Calu3 (cell line): ENCODE measurements at regions not wholly inside any gene's neighbourhood (a gene's known extent, or its start where the extent isn't known, plus 50 kb on each side); places are given as distances from the start of the nearest gene placed in this dataset.
"Not testable (repeated sequence)": the region's sequence is repeated elsewhere in the genome, so short reads cannot be mapped to it uniquely, and the experiment has no call there.

ENCODE experiments used
- BruUV-seq: library from RNA; stranded (reverse); fragments of 400-500 nt; replicated peaks from 2 replicates; lab custom pipeline; 2021; lab: Mats Ljungman, UMichigan
- CTCF ChIA-PET: fragments of 300-600 bp; sonication (Branson Sonifier 250); formaldehyde crosslinking; loops from one replicate; lab custom pipeline; 2022; ENCODE audit warnings: antibody characterized with exemption; lab: Charles Lee
- DNase-seq: peaks from one replicate; pipeline ENCODE4 v3.0.0; 2022
- H3K27ac Mint-ChIP-seq: one replicate; pipeline ENCODE4 v1.8.0; 2022; ENCODE audit warnings: mixed read lengths; ENCODE audit not compliant: unreplicated experiment
- H3K27me3 Mint-ChIP-seq: one replicate; pipeline ENCODE4 v1.8.0; 2022; ENCODE audit warnings: mixed read lengths; ENCODE audit not compliant: unreplicated experiment
- H3K36me3 Mint-ChIP-seq: one replicate; pipeline ENCODE4 v1.8.0; 2022; ENCODE audit warnings: mild to moderate bottlenecking, moderate library complexity, mixed read lengths; ENCODE audit not compliant: insufficient read depth, unreplicated experiment
- H3K4me1 Mint-ChIP-seq: one replicate; pipeline ENCODE4 v1.8.0; 2022; ENCODE audit warnings: mild to moderate bottlenecking, low read depth, mixed read lengths; ENCODE audit not compliant: unreplicated experiment
- H3K4me3 Mint-ChIP-seq: one replicate; pipeline ENCODE4 v1.8.0; 2022; ENCODE audit warnings: mild to moderate bottlenecking, low read depth, moderate library complexity, mixed read lengths; ENCODE audit not compliant: unreplicated experiment
- H3K9me3 Mint-ChIP-seq: one replicate; pipeline ENCODE4 v1.8.0; 2022; ENCODE audit warnings: low read depth, mixed read lengths; ENCODE audit not compliant: unreplicated experiment
- CTCF ChIP-seq: fragments of 200-600 bp; IDR thresholded peaks from one replicate; pipeline ENCODE4 v1.8.0; 2022; ENCODE audit warnings: antibody characterized with exemption; ENCODE audit not compliant: unreplicated experiment
- intact Hi-C: fragments of 100-400 bp; cut with micrococcal nuclease; formaldehyde crosslinking; loops from one replicate; pipeline ENCODE4 v1.10.0; 2022; ENCODE audit not compliant: unreplicated experiment

GRCh38 chr12:111260732-111261131 lies 108.2 kb downstream of the PHETA1 start:
- no peak for TF ChIP-seq CTCF
- H3K36me3 Mint-ChIP-seq, result no peaks in the 10 kb centered on the region
- no peaks in the 10 kb centered on the region for H3K9me3 Mint-ChIP-seq
- H3K27ac Mint-ChIP-seq, result no peak overlapping the region
- CTCF ChIA-PET, result no interaction called here
- BruUV-seq, result no TSS peak
- peaks cover 76% of the 10 kb centered on the region for H3K27me3 Mint-ChIP-seq
- intact Hi-C loops, result no loop called here
- no peak overlapping the region for H3K4me3 Mint-ChIP-seq
- no peak for DNase-seq
- H3K4me1 Mint-ChIP-seq, result no peaks in the 10 kb centered on the region

GRCh38 chr12:111259231-111259630 lies 109.7 kb downstream of the PHETA1 start:
- CTCF ChIA-PET, result no interaction called here

GRCh38 chr12:111258081-111258480 lies 110.8 kb downstream of the PHETA1 start:
- H3K27ac Mint-ChIP-seq, H3K9me3 Mint-ChIP-seq, DNase-seq, BruUV-seq, H3K4me3 Mint-ChIP-seq, CTCF ChIA-PET, intact Hi-C loops, H3K36me3 Mint-ChIP-seq, H3K4me1 Mint-ChIP-seq: not testable (repeated sequence)
- H3K27me3 Mint-ChIP-seq, result peaks cover 76% of the 10 kb centered on the region

More at GRCh38 chr12:111259231-111259630, 109.7 kb downstream of the PHETA1 start:
- no peak for DNase-seq
- no peak for TF ChIP-seq CTCF
- no peak overlapping the region for H3K4me3 Mint-ChIP-seq
- no peaks in the 10 kb centered on the region for H3K36me3 Mint-ChIP-seq
- peaks cover 76% of the 10 kb centered on the region for H3K27me3 Mint-ChIP-seq
- no peaks in the 10 kb centered on the region for H3K9me3 Mint-ChIP-seq
- no peak overlapping the region for H3K27ac Mint-ChIP-seq
- intact Hi-C loops, result no loop called here
- H3K4me1 Mint-ChIP-seq, result no peaks in the 10 kb centered on the region
- no TSS peak for BruUV-seq

GRCh38 chr12:111257435-111257902 lies 111.4 kb downstream of the PHETA1 start:
- Mint-ChIP-seq H3K36me3 (no peaks in the 10 kb centered on the region), H3K9me3 (no peaks in the 10 kb centered on the region), H3K27ac (no peak overlapping the region), H3K4me1 (no peaks in the 10 kb centered on the region), H3K4me3 (no peak overlapping the region), H3K27me3 (peaks cover 76% of the 10 kb centered on the region)
- CTCF ChIA-PET, result no interaction called here
- intact Hi-C loops, result no loop called here
- no peak for TF ChIP-seq CTCF
- no TSS peak for BruUV-seq
- DNase-seq, result no peak

GRCh38 chr12:111256629-111257434 lies 112.1 kb downstream of the PHETA1 start:
- H3K9me3 Mint-ChIP-seq, result no peaks in the 10 kb centered on the region
- intact Hi-C loops, result no loop called here
- TF ChIP-seq CTCF, result no peak
- H3K27me3 Mint-ChIP-seq, result peaks cover 76% of the 10 kb centered on the region
- H3K36me3 Mint-ChIP-seq, result no peaks in the 10 kb centered on the region
- no peaks in the 10 kb centered on the region for H3K4me1 Mint-ChIP-seq
- no peak overlapping the region for H3K4me3 Mint-ChIP-seq
- CTCF ChIA-PET, result interaction anchor here (0.7 to 1.2 kb wide), 2 partner anchors 43 to 676 kb away, joined by 3 to 4 read pairs; no protein-coding TSS in a partner anchor
- H3K27ac Mint-ChIP-seq, result no peak overlapping the region
- BruUV-seq, result no TSS peak
- DNase-seq, result no peak
